CD4-positive, alpha-beta T cell treated with Interleukin-1 beta for 1 hour (primary cell): ENCODE measurements at regions not wholly inside any gene's neighbourhood (a gene's known extent, or its start where the extent isn't known, plus 50 kb on each side); places are given as distances from the start of the nearest gene placed in this dataset.

ENCODE experiments used
- DNase-seq, 2 donors: peaks; one replicate each; pipeline ENCODE4 v3.0.0-alpha.2; 2020 to 2022

- no peak for DNase-seq
Measured at GRCh38 chr6:91433660-91434534, 847.0 kb upstream of the MAP3K7 start.

GRCh38 chr6:91428953-91429560 lies 842.2 kb upstream of the MAP3K7 start:
- no peak for DNase-seq

DNA sequence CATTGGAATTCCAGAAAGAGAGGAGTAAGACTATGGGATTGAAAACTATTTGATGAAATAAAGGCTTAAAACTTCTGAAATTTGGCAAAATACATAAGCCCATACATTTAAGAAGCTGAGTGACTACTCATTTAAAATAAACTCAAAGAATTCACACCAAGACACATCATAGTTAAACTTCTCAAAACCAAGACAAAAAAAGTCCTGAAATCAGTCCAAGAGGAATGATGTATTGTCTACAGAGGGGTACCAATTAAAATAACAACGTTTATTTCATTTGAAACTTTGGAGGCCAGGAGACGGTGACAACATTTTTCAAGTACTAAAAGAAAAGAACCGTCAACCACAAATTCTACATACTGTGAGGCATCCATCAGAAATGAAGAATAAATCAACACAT lies 841.4 kb upstream of the MAP3K7 start:
- DNase-seq: no peak

GRCh38 chr6:91420243-91420642 lies 833.4 kb upstream of the MAP3K7 start:
- DNase-seq: no peak

DNA sequence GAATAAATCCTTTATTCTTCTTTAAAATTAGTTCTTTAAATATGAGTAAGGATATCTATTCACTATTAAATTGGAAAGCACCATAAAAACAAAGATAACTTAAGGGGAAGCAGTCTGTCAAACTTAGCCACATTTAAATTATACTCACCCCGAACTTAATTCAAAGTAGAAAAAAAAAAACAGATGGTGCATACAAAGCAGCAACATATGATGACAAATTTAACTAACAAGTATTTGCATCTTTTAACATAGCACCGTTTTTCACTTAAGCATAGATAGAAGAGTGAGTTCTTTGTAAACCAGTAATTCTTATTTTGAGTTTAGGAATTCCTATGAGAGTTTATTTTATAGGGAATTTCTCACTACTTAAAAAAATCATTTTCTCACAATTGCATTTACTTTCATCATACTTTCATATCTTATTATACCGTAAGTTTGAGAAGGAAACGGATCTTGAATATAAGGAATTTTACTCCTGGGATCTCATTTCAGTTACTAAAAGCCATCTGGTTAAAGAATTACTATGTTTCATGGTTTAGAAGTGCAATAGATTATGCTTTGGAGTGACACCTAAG lies 828.2 kb upstream of the MAP3K7 start:
- DNase-seq: no peak

GRCh38 chr6:91412532-91412931 lies 825.7 kb upstream of the MAP3K7 start:
- no peak for DNase-seq

GRCh38 chr6:91407706-91408105 lies 820.8 kb upstream of the MAP3K7 start:
- no peak for DNase-seq

GRCh38 chr6:91392951-91393350 lies 806.1 kb upstream of the MAP3K7 start:
- no peak for DNase-seq

- DNase-seq: no peak
Measured at GRCh38 chr6:91387290-91388059, 800.6 kb upstream of the MAP3K7 start.

GRCh38 chr6:91386204-91386603 lies 799.3 kb upstream of the MAP3K7 start:
- no peak for DNase-seq

GRCh38 chr6:91383207-91383606 lies 796.3 kb upstream of the MAP3K7 start:
- DNase-seq: no peak

GRCh38 chr6:91376686-91377085 lies 789.8 kb upstream of the MAP3K7 start:
- no peak for DNase-seq

GRCh38 chr6:91366781-91367180 lies 779.9 kb upstream of the MAP3K7 start:
- DNase-seq: no peak

- no peak for DNase-seq
Measured at GRCh38 chr6:91358986-91359385, 772.1 kb upstream of the MAP3K7 start.

GRCh38 chr6:91352878-91353277 lies 766.0 kb upstream of the MAP3K7 start:
- no peak for DNase-seq

GRCh38 chr6:91352321-91352720 lies 765.4 kb upstream of the MAP3K7 start:
- DNase-seq: no peak

- DNase-seq: no peak
Measured at GRCh38 chr6:91350146-91350908, 763.5 kb upstream of the MAP3K7 start.

DNA sequence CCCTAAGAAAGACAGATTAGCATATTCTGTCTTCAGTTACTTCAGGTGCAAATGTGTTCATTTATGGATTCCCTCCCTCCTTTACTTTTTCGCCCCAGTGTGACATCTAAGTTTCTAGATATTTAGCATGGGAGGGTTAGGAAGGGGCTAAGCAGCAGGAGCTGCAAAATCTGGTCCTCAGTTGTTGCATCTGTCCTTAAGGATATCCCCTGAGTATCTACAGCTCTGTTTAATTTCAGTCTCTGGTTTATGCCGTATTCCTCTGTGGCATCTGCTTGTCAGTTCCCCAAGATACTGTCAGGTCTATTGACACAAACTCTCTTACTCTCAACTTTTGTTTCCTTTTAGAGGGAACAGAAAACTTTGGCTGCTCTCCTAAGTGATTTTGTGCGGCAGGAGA lies 754.6 kb upstream of the MAP3K7 start:
- DNase-seq: no peak

GRCh38 chr6:91340896-91341395 lies 754.1 kb upstream of the MAP3K7 start:
- DNase-seq: no peak

- no peak for DNase-seq
Measured at GRCh38 chr6:91337967-91338366, 751.1 kb upstream of the MAP3K7 start.

DNA sequence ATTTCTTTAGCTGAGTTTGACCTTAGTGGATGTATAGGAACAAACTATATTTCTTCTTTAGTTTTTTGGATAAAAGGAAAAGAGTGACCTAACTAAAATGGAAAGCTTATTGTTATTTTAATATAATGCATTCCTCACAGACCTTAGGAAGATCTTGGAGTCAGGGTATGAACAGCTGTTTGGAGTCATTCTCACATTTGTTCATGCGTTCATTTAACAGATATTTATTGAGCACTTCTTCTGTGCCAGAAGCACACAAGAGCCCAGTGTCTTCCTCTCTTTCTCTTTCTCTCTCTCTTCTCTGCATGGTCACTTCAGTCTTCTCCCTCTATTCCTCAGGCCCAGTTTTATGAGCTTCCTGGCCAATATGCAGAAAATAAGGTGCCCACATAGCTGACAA lies 744.0 kb upstream of the MAP3K7 start:
- DNase-seq: no peak

DNA sequence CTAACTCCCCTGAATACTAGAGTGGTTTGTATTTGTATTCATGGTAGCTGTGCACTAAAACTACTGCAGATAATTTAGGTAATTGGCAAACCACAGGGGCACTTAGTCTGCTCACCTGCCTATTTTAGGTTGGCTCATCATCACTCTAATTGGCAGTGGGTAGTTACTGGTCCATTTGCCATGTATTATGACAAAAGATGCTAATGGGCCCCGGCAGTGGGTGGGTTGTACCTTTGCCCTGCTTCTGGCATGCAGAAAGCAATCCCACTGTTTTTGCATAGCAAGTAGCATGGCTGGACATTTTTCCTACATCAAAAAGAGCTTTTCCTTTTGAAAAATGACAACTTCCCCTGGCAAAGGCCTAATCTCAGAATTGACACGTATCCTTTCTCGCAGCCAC lies 741.4 kb upstream of the MAP3K7 start:
- no peak for DNase-seq
